ENCODE measurements at regions not wholly inside any gene's neighbourhood (a gene's known extent, or its start where the extent isn't known, plus 50 kb on each side); places are given as distances from the start of the nearest gene placed in this dataset.

GRCh38 chr1:98145655-98146054, 224.8 kb upstream of the DPYD start:
- H3K27me3 ChIP-seq (ENCODE audit: control insufficient read depth in 5 of 5, insufficient read depth in 4 of 5, low read length in 5 of 5): no peaks in the 10 kb centered on the region
- no peak overlapping the region for H3K27ac ChIP-seq (ENCODE audit: low read depth, low read length)
- H3K9ac ChIP-seq (ENCODE audit: low read length in 5 of 5): no peak overlapping the region
- H3K9me3 ChIP-seq (ENCODE audit: control insufficient read depth in 5 of 5, low read length in 5 of 5): peaks cover 0 to 11% (median 3%) of the 10 kb centered on the region in 5 donors
- no peaks in the 10 kb centered on the region for H3K4me1 ChIP-seq (ENCODE audit: control insufficient read depth in 5 of 5, insufficient read depth in 5 of 5, low read length in 5 of 5)
- H3K4me3 ChIP-seq (ENCODE audit: low read depth in 1 of 5, low read length in 5 of 5): no peak overlapping the region
- no peaks in the 10 kb centered on the region for H3K36me3 ChIP-seq (ENCODE audit: control insufficient read depth in 5 of 5, insufficient read depth in 5 of 5, low read length in 5 of 5)

- H3K4me3 ChIP-seq (ENCODE audit: low read depth in 1 of 5, low read length in 5 of 5): no peak overlapping the region
- no peak overlapping the region for H3K27ac ChIP-seq (ENCODE audit: low read depth, low read length)
- H3K36me3 ChIP-seq (ENCODE audit: control insufficient read depth in 5 of 5, insufficient read depth in 5 of 5, low read length in 5 of 5): no peaks in the 10 kb centered on the region
- H3K27me3 ChIP-seq (ENCODE audit: control insufficient read depth in 5 of 5, insufficient read depth in 4 of 5, low read length in 5 of 5): no peaks in the 10 kb centered on the region
- peaks cover 0 to 2% (median 0%) of the 10 kb centered on the region in 5 donors for H3K9me3 ChIP-seq (ENCODE audit: control insufficient read depth in 5 of 5, low read length in 5 of 5)
- no peaks in the 10 kb centered on the region for H3K4me1 ChIP-seq (ENCODE audit: control insufficient read depth in 5 of 5, insufficient read depth in 5 of 5, low read length in 5 of 5)
- no peak overlapping the region for H3K9ac ChIP-seq (ENCODE audit: low read length in 5 of 5)
Measured at GRCh38 chr1:98143403-98143802, 222.6 kb upstream of the DPYD start.

- Histone ChIP-seq H3K9me3 (ENCODE audit: control insufficient read depth in 5 of 5, low read length in 5 of 5) (no peaks in the 10 kb centered on the region), H3K27ac (ENCODE audit: low read depth, low read length) (no peak overlapping the region), H3K4me3 (ENCODE audit: low read depth in 1 of 5, low read length in 5 of 5) (no peak overlapping the region), H3K36me3 (ENCODE audit: control insufficient read depth in 5 of 5, insufficient read depth in 5 of 5, low read length in 5 of 5) (no peaks in the 10 kb centered on the region), H3K27me3 (ENCODE audit: control insufficient read depth in 5 of 5, insufficient read depth in 4 of 5, low read length in 5 of 5) (no peaks in the 10 kb centered on the region), H3K9ac (ENCODE audit: low read length in 5 of 5) (no peak overlapping the region), H3K4me1 (ENCODE audit: control insufficient read depth in 5 of 5, insufficient read depth in 5 of 5, low read length in 5 of 5) (peaks cover 0 to 11% (median 5%) of the 10 kb centered on the region in 5 donors)
Measured at GRCh38 chr1:98133131-98133530, 212.3 kb upstream of the DPYD start.

GRCh38 chr1:98130408-98130807, 209.6 kb upstream of the DPYD start:
- no peaks in the 10 kb centered on the region for H3K27me3 ChIP-seq (ENCODE audit: control insufficient read depth in 5 of 5, insufficient read depth in 4 of 5, low read length in 5 of 5)
- no peaks in the 10 kb centered on the region for H3K9me3 ChIP-seq (ENCODE audit: control insufficient read depth in 5 of 5, low read length in 5 of 5)
- H3K36me3 ChIP-seq (ENCODE audit: control insufficient read depth in 5 of 5, insufficient read depth in 5 of 5, low read length in 5 of 5): no peaks in the 10 kb centered on the region
- no peak overlapping the region for H3K27ac ChIP-seq (ENCODE audit: low read depth, low read length)
- peaks cover 0 to 11% (median 5%) of the 10 kb centered on the region in 5 donors for H3K4me1 ChIP-seq (ENCODE audit: control insufficient read depth in 5 of 5, insufficient read depth in 5 of 5, low read length in 5 of 5)
- H3K9ac ChIP-seq (ENCODE audit: low read length in 5 of 5): no peak overlapping the region
- H3K4me3 ChIP-seq (ENCODE audit: low read depth in 1 of 5, low read length in 5 of 5): no peak overlapping the region

GRCh38 chr1:98129491-98129890, 208.7 kb upstream of the DPYD start:
- Histone ChIP-seq H3K27me3 (ENCODE audit: control insufficient read depth in 5 of 5, insufficient read depth in 4 of 5, low read length in 5 of 5) (no peaks in the 10 kb centered on the region), H3K9ac (ENCODE audit: low read length in 5 of 5) (no peak overlapping the region), H3K27ac (ENCODE audit: low read depth, low read length) (no peak overlapping the region), H3K9me3 (ENCODE audit: control insufficient read depth in 5 of 5, low read length in 5 of 5) (no peaks in the 10 kb centered on the region), H3K4me1 (ENCODE audit: control insufficient read depth in 5 of 5, insufficient read depth in 5 of 5, low read length in 5 of 5) (peaks cover 0 to 11% (median 5%) of the 10 kb centered on the region in 5 donors), H3K36me3 (ENCODE audit: control insufficient read depth in 5 of 5, insufficient read depth in 5 of 5, low read length in 5 of 5) (no peaks in the 10 kb centered on the region), H3K4me3 (ENCODE audit: low read depth in 1 of 5, low read length in 5 of 5) (no peak overlapping the region)

- Histone ChIP-seq H3K27me3 (ENCODE audit: control insufficient read depth in 5 of 5, insufficient read depth in 4 of 5, low read length in 5 of 5) (no peaks in the 10 kb centered on the region), H3K36me3 (ENCODE audit: control insufficient read depth in 5 of 5, insufficient read depth in 5 of 5, low read length in 5 of 5) (no peaks in the 10 kb centered on the region), H3K4me3 (ENCODE audit: low read depth in 1 of 5, low read length in 5 of 5) (no peak overlapping the region), H3K9ac (ENCODE audit: low read length in 5 of 5) (no peak overlapping the region), H3K4me1 (ENCODE audit: control insufficient read depth in 5 of 5, insufficient read depth in 5 of 5, low read length in 5 of 5) (no peaks in the 10 kb centered on the region), H3K9me3 (ENCODE audit: control insufficient read depth in 5 of 5, low read length in 5 of 5) (no peaks in the 10 kb centered on the region), H3K27ac (ENCODE audit: low read depth, low read length) (no peak overlapping the region)
Measured at GRCh38 chr1:98126740-98127139, 205.9 kb upstream of the DPYD start.

GRCh38 chr1:98121646-98122045, 200.8 kb upstream of the DPYD start:
- Histone ChIP-seq H3K27me3 (ENCODE audit: control insufficient read depth in 5 of 5, insufficient read depth in 4 of 5, low read length in 5 of 5) (no peaks in the 10 kb centered on the region), H3K4me3 (ENCODE audit: low read depth in 1 of 5, low read length in 5 of 5) (no peak overlapping the region), H3K9me3 (ENCODE audit: control insufficient read depth in 5 of 5, low read length in 5 of 5) (no peaks in the 10 kb centered on the region), H3K27ac (ENCODE audit: low read depth, low read length) (no peak overlapping the region), H3K9ac (ENCODE audit: low read length in 5 of 5) (no peak overlapping the region), H3K36me3 (ENCODE audit: control insufficient read depth in 5 of 5, insufficient read depth in 5 of 5, low read length in 5 of 5) (no peaks in the 10 kb centered on the region), H3K4me1 (ENCODE audit: control insufficient read depth in 5 of 5, insufficient read depth in 5 of 5, low read length in 5 of 5) (peaks cover 0 to 16% (median 0%) of the 10 kb centered on the region in 5 donors)

- Histone ChIP-seq H3K9ac (ENCODE audit: low read length in 5 of 5) (no peak overlapping the region), H3K9me3 (ENCODE audit: control insufficient read depth in 5 of 5, low read length in 5 of 5) (no peaks in the 10 kb centered on the region), H3K36me3 (ENCODE audit: control insufficient read depth in 5 of 5, insufficient read depth in 5 of 5, low read length in 5 of 5) (no peaks in the 10 kb centered on the region), H3K4me1 (ENCODE audit: control insufficient read depth in 5 of 5, insufficient read depth in 5 of 5, low read length in 5 of 5) (peaks cover 0 to 16% (median 0%) of the 10 kb centered on the region in 5 donors), H3K27me3 (ENCODE audit: control insufficient read depth in 5 of 5, insufficient read depth in 4 of 5, low read length in 5 of 5) (no peaks in the 10 kb centered on the region), H3K4me3 (ENCODE audit: low read depth in 1 of 5, low read length in 5 of 5) (no peak overlapping the region), H3K27ac (ENCODE audit: low read depth, low read length) (no peak overlapping the region)
Measured at GRCh38 chr1:98119796-98120195, 199.0 kb upstream of the DPYD start.

GRCh38 chr1:98113811-98114210, 193.0 kb upstream of the DPYD start:
- Histone ChIP-seq H3K4me3 (ENCODE audit: low read depth in 1 of 5, low read length in 5 of 5) (no peak overlapping the region), H3K9me3 (ENCODE audit: control insufficient read depth in 5 of 5, low read length in 5 of 5) (no peaks in the 10 kb centered on the region), H3K27ac (ENCODE audit: low read depth, low read length) (no peak overlapping the region), H3K27me3 (ENCODE audit: control insufficient read depth in 5 of 5, insufficient read depth in 4 of 5, low read length in 5 of 5) (no peaks in the 10 kb centered on the region), H3K9ac (ENCODE audit: low read length in 5 of 5) (no peak overlapping the region), H3K4me1 (ENCODE audit: control insufficient read depth in 5 of 5, insufficient read depth in 5 of 5, low read length in 5 of 5) (peaks cover 0 to 5% (median 0%) of the 10 kb centered on the region in 5 donors), H3K36me3 (ENCODE audit: control insufficient read depth in 5 of 5, insufficient read depth in 5 of 5, low read length in 5 of 5) (no peaks in the 10 kb centered on the region)

- H3K4me3 ChIP-seq (ENCODE audit: low read depth in 1 of 5, low read length in 5 of 5): no peak overlapping the region
- no peak overlapping the region for H3K27ac ChIP-seq (ENCODE audit: low read depth, low read length)
- no peak overlapping the region for H3K9ac ChIP-seq (ENCODE audit: low read length in 5 of 5)
- H3K27me3 ChIP-seq (ENCODE audit: control insufficient read depth in 5 of 5, insufficient read depth in 4 of 5, low read length in 5 of 5): no peaks in the 10 kb centered on the region
- no peaks in the 10 kb centered on the region for H3K4me1 ChIP-seq (ENCODE audit: control insufficient read depth in 5 of 5, insufficient read depth in 5 of 5, low read length in 5 of 5)
- no peaks in the 10 kb centered on the region for H3K36me3 ChIP-seq (ENCODE audit: control insufficient read depth in 5 of 5, insufficient read depth in 5 of 5, low read length in 5 of 5)
- H3K9me3 ChIP-seq (ENCODE audit: control insufficient read depth in 5 of 5, low read length in 5 of 5): peaks cover 4 to 9% (median 8%) of the 10 kb centered on the region in 5 donors
Measured at GRCh38 chr1:98112626-98113025, 191.8 kb upstream of the DPYD start.

- H3K27ac ChIP-seq (ENCODE audit: low read depth, low read length): no peak overlapping the region
- peaks cover 9 to 18% (median 15%) of the 10 kb centered on the region in 5 donors for H3K9me3 ChIP-seq (ENCODE audit: control insufficient read depth in 5 of 5, low read length in 5 of 5)
- no peaks in the 10 kb centered on the region for H3K36me3 ChIP-seq (ENCODE audit: control insufficient read depth in 5 of 5, insufficient read depth in 5 of 5, low read length in 5 of 5)
- no peaks in the 10 kb centered on the region for H3K4me1 ChIP-seq (ENCODE audit: control insufficient read depth in 5 of 5, insufficient read depth in 5 of 5, low read length in 5 of 5)
- H3K4me3 ChIP-seq (ENCODE audit: low read depth in 1 of 5, low read length in 5 of 5): no peak overlapping the region
- no peak overlapping the region for H3K9ac ChIP-seq (ENCODE audit: low read length in 5 of 5)
- H3K27me3 ChIP-seq (ENCODE audit: control insufficient read depth in 5 of 5, insufficient read depth in 4 of 5, low read length in 5 of 5): no peaks in the 10 kb centered on the region
Measured at GRCh38 chr1:98110674-98111073, 189.8 kb upstream of the DPYD start.
